ENCODE measurements at regions not wholly inside any gene's neighbourhood (a gene's known extent, or its start where the extent isn't known, plus 50 kb on each side); places are given as distances from the start of the nearest gene placed in this dataset.
"Not testable (repeated sequence)": the region's sequence is repeated elsewhere in the genome, so short reads cannot be mapped to it uniquely, and the experiment has no call there.

- DNase-seq (ENCODE audit: low spot score): peak; percentile 42
Observed at GRCh38 chr10:64867501-64867962, 1346.3 kb downstream of the REEP3 start.

- DNase-seq (ENCODE audit: low spot score): no peak
Observed at GRCh38 chr10:64873088-64873487, 1351.9 kb downstream of the REEP3 start.

- DNase-seq (ENCODE audit: low spot score): no peak
Observed at GRCh38 chr10:64873959-64874358, 1352.8 kb downstream of the REEP3 start.

- DNase-seq (ENCODE audit: low spot score): no peak
Observed at GRCh38 chr10:64880546-64880945, 1359.3 kb downstream of the REEP3 start.

- DNase-seq (ENCODE audit: low spot score): no peak
Observed at GRCh38 chr10:64881257-64881656, 1360.1 kb downstream of the REEP3 start.

- DNase-seq (ENCODE audit: low spot score): no peak
Observed at GRCh38 chr10:64896582-64896981, 1375.4 kb downstream of the REEP3 start.

GRCh38 chr10:64906311-64906710 lies 1385.1 kb downstream of the REEP3 start:
- not testable (repeated sequence) for DNase-seq (ENCODE audit: low spot score)

- not testable (repeated sequence) for DNase-seq (ENCODE audit: low spot score)
Observed at GRCh38 chr10:64924306-64924705, 1403.1 kb downstream of the REEP3 start.

- DNase-seq (ENCODE audit: low spot score): no peak
Observed at GRCh38 chr10:64952042-64952441, 1430.8 kb downstream of the REEP3 start.

GRCh38 chr10:64956441-64956840 lies 1435.2 kb downstream of the REEP3 start:
- DNase-seq (ENCODE audit: low spot score): no peak

- no peak for DNase-seq (ENCODE audit: low spot score)
Observed at GRCh38 chr10:64959116-64959515, 1437.9 kb downstream of the REEP3 start.

GRCh38 chr10:64959883-64960282 lies 1438.7 kb downstream of the REEP3 start:
- DNase-seq (ENCODE audit: low spot score): no peak

GRCh38 chr10:64973391-64973790 lies 1452.2 kb downstream of the REEP3 start:
- DNase-seq (ENCODE audit: low spot score): no peak

- DNase-seq (ENCODE audit: low spot score): no peak
Observed at GRCh38 chr10:64976150-64976549, 1454.9 kb downstream of the REEP3 start.

GRCh38 chr10:64977915-64978314 lies 1456.7 kb downstream of the REEP3 start:
- DNase-seq (ENCODE audit: low spot score): no peak

GRCh38 chr10:64996886-64997285 lies 1475.7 kb downstream of the REEP3 start:
- no peak for DNase-seq (ENCODE audit: low spot score)

- no peak for DNase-seq (ENCODE audit: low spot score)
Observed at GRCh38 chr10:65010845-65011244, 1489.6 kb downstream of the REEP3 start.

- DNase-seq (ENCODE audit: low spot score): no peak
Observed at GRCh38 chr10:65017523-65017922, 1496.3 kb downstream of the REEP3 start.

- DNase-seq (ENCODE audit: low spot score): no peak
Observed at GRCh38 chr10:65024886-65025285, 1503.7 kb downstream of the REEP3 start.

- DNase-seq (ENCODE audit: low spot score): no peak
Observed at GRCh38 chr10:65030263-65030662, 1509.1 kb downstream of the REEP3 start.

GRCh38 chr10:65032867-65033769 lies 1511.9 kb downstream of the REEP3 start:
- DNase-seq (ENCODE audit: low spot score): no peak

- no peak for DNase-seq (ENCODE audit: low spot score)
Observed at GRCh38 chr10:65033957-65034356, 1512.8 kb downstream of the REEP3 start.

GRCh38 chr10:65040796-65041195 lies 1519.6 kb downstream of the REEP3 start:
- no peak for DNase-seq (ENCODE audit: low spot score)

GRCh38 chr10:65041307-65041706 lies 1520.1 kb downstream of the REEP3 start:
- DNase-seq (ENCODE audit: low spot score): no peak
